H9 (cell line): ENCODE measurements at regions not wholly inside any gene's neighbourhood (a gene's known extent, or its start where the extent isn't known, plus 50 kb on each side); places are given as distances from the start of the nearest gene placed in this dataset.

Experiments
- DNase-seq: peaks from one replicate; pipeline ENCODE4 v3.0.0-alpha.2; 2017
- H2AFZ ChIP-seq: one replicate; pipeline ENCODE4 v1.6.1; 2013; ENCODE audit warnings: mild to moderate bottlenecking, low read length, control low read depth, moderate library complexity
- H2AK5ac ChIP-seq: 2 replicates; pipeline ENCODE4 v1.6.1; 2013; ENCODE audit warnings: low read length, control low read depth, mixed read lengths; ENCODE audit not compliant: insufficient read length
- H2BK120ac ChIP-seq: one replicate; pipeline ENCODE4 v1.6.1; 2013; ENCODE audit warnings: low read depth, mild to moderate bottlenecking, low read length, control low read depth, inconsistent platforms; ENCODE audit not compliant: poor library complexity, severe bottlenecking
- H2BK12ac ChIP-seq: 2 replicates; pipeline ENCODE4 v1.6.1; 2013; ENCODE audit warnings: low read length, control low read depth, mixed read lengths, low read depth; ENCODE audit not compliant: insufficient read length
- H2BK15ac ChIP-seq: 2 replicates; pipeline ENCODE4 v1.6.1; 2013; ENCODE audit warnings: low read depth, low read length, control low read depth
- H2BK20ac ChIP-seq: one replicate; pipeline ENCODE4 v1.6.1; 2013; ENCODE audit warnings: low read depth, mild to moderate bottlenecking, low read length, control low read depth, inconsistent platforms; ENCODE audit not compliant: poor library complexity, severe bottlenecking
- H2BK5ac ChIP-seq: 2 replicates; pipeline ENCODE4 v1.6.1; 2013; ENCODE audit warnings: low read length, control low read depth, mixed read lengths; ENCODE audit not compliant: insufficient read length
- H3K14ac ChIP-seq: 2 replicates; pipeline ENCODE4 v1.6.1; 2013; ENCODE audit warnings: low read length, control low read depth; ENCODE audit not compliant: insufficient read depth
- H3K18ac ChIP-seq: 2 replicates; pipeline ENCODE4 v1.6.1; 2013; ENCODE audit warnings: low read depth, mild to moderate bottlenecking, mixed read lengths, low read length, control low read depth; ENCODE audit not compliant: insufficient read length
- H3K23ac ChIP-seq: 2 replicates; pipeline ENCODE4 v1.6.1; 2013; ENCODE audit warnings: low read length, control low read depth, mixed read lengths, low read depth; ENCODE audit not compliant: insufficient read length
- H3K23me2 ChIP-seq: 2 replicates; pipeline ENCODE4 v1.6.1; 2013; ENCODE audit warnings: low read depth, mild to moderate bottlenecking, mixed read lengths, low read length, control low read depth; ENCODE audit not compliant: insufficient read length, poor library complexity, severe bottlenecking
- H3K27ac ChIP-seq: 2 replicates; pipeline ENCODE4 v1.5.1; 2013; ENCODE audit warnings: low read length, control low read depth, mixed read lengths, low read depth; ENCODE audit not compliant: insufficient read length
- H3K27me3 ChIP-seq: 2 replicates; pipeline ENCODE4 v1.6.1; 2013; ENCODE audit warnings: low read length, control low read depth, inconsistent platforms; ENCODE audit not compliant: insufficient read depth
- H3K4ac ChIP-seq: 2 replicates; pipeline ENCODE4 v1.6.1; 2013; ENCODE audit warnings: low read depth, mild to moderate bottlenecking, control low read depth, inconsistent platforms, low read length, moderate library complexity
- H3K4me1 ChIP-seq: 2 replicates; pipeline ENCODE4 v1.6.1; 2013; ENCODE audit warnings: low read length, control low read depth, inconsistent platforms; ENCODE audit not compliant: insufficient read depth
- H3K4me2 ChIP-seq: 2 replicates; pipeline ENCODE4 v1.6.1; 2013; ENCODE audit warnings: low read length, control low read depth, mixed read lengths; ENCODE audit not compliant: insufficient read length, insufficient read depth
- H3K56ac ChIP-seq: 2 replicates; pipeline ENCODE4 v1.6.1; 2013; ENCODE audit warnings: low read depth, mild to moderate bottlenecking, mixed read lengths, low read length, control low read depth; ENCODE audit not compliant: insufficient read length
- H3K79me1 ChIP-seq: 2 replicates; pipeline ENCODE4 v1.6.1; 2013; ENCODE audit warnings: low read depth, mild to moderate bottlenecking, moderate library complexity, low read length, control low read depth, inconsistent platforms; ENCODE audit not compliant: insufficient read depth, poor library complexity, severe bottlenecking
- H3K79me2 ChIP-seq: 2 replicates; pipeline ENCODE4 v1.6.1; 2013; ENCODE audit warnings: low read length, control low read depth, inconsistent platforms; ENCODE audit not compliant: insufficient read depth
- H3K9ac ChIP-seq: 2 replicates; pipeline ENCODE4 v1.6.1; 2013; ENCODE audit warnings: low read length, control low read depth, mixed read lengths; ENCODE audit not compliant: insufficient read length; ENCODE audit errors: extremely low read depth
- H3K9me3 ChIP-seq: one replicate; pipeline ENCODE4 v1.6.1; 2013; ENCODE audit warnings: low read depth, low read length, inconsistent platforms; ENCODE audit not compliant: control insufficient read depth
- H3T11ph ChIP-seq: one replicate; pipeline ENCODE4 v1.6.1; 2013; ENCODE audit warnings: mild to moderate bottlenecking, low read length, control low read depth, inconsistent platforms
- H4K20me1 ChIP-seq: one replicate; pipeline ENCODE4 v1.6.1; 2013; ENCODE audit not compliant: control insufficient read depth, insufficient read length, insufficient read depth
- H4K5ac ChIP-seq: 2 replicates; pipeline ENCODE4 v1.6.1; 2013; ENCODE audit warnings: low read depth, mild to moderate bottlenecking, mixed read lengths, low read length, control low read depth; ENCODE audit not compliant: insufficient read length
- H4K8ac ChIP-seq: replicated peaks from 2 replicates; pipeline ENCODE4 v1.6.1; 2013; ENCODE audit warnings: low read length, control low read depth, mixed read lengths, low read depth; ENCODE audit not compliant: insufficient read length
- H4K91ac ChIP-seq: 2 replicates; pipeline ENCODE4 v1.6.1; 2013; ENCODE audit warnings: low read depth, mild to moderate bottlenecking, moderate library complexity, mixed read lengths, low read length, control low read depth; ENCODE audit not compliant: insufficient read length
- H3K27ac Mint-ChIP-seq, 3 experiments: 2 replicates in 2 of 3; 3 replicates in 1 of 3; pipeline ENCODE4 v1.8.0; 2020 to 2021; ENCODE audit warnings: mixed read lengths in 3 of 3, mild to moderate bottlenecking in 1 of 3, moderate library complexity in 1 of 3
- H3K27me3 Mint-ChIP-seq: 2 replicates; pipeline ENCODE4 v1.8.0; 2021; ENCODE audit warnings: low read depth, mild to moderate bottlenecking, moderate library complexity, mixed read lengths
- H3K36me3 Mint-ChIP-seq, 3 experiments: 2 replicates in 2 of 3; 3 replicates in 1 of 3; pipeline ENCODE4 v1.8.0; 2020 to 2021; ENCODE audit warnings: low read depth in 3 of 3, mixed read lengths in 3 of 3; ENCODE audit not compliant: insufficient read depth in 1 of 3
- H3K4me1 Mint-ChIP-seq, 2 experiments: 2 replicates each; pipeline ENCODE4 v1.8.0; 2020; ENCODE audit warnings: mixed read lengths in 2 of 2
- H3K4me3 Mint-ChIP-seq, 2 experiments: 2 replicates in 1 of 2; 3 replicates in 1 of 2; pipeline ENCODE4 v1.8.0; 2020 to 2021; ENCODE audit warnings: mild to moderate bottlenecking in 2 of 2, mixed read lengths in 2 of 2, moderate library complexity in 1 of 2
- H3K9me3 Mint-ChIP-seq, 2 experiments: 2 replicates in 1 of 2; 3 replicates in 1 of 2; pipeline ENCODE4 v1.8.0; 2020; ENCODE audit warnings: mild to moderate bottlenecking in 2 of 2, mixed read lengths in 2 of 2, moderate library complexity in 1 of 2
- WGBS: extraction: QIAGEN DNeasy Blood & Tissue Kit; methylation state at CpG from one replicate; pipeline ENCODE4 v1.1.7; 2013; ENCODE audit warnings: missing lambda C conversion rate, low lambda C conversion rate, mixed read lengths; ENCODE audit not compliant: insufficient read length; ENCODE audit errors: extremely low coverage; 5-methylcytosine and 5-hydroxymethylcytosine counted together
- TF ChIP-seq, protein P1 (sequence below): fragments of 200-600 bp; sonication (generic); conservative IDR thresholded peaks from 3 replicates; pipeline ENCODE4 v1.8.0; 2021; ENCODE audit warnings: antibody characterized with exemption, mild to moderate bottlenecking

DNA sequence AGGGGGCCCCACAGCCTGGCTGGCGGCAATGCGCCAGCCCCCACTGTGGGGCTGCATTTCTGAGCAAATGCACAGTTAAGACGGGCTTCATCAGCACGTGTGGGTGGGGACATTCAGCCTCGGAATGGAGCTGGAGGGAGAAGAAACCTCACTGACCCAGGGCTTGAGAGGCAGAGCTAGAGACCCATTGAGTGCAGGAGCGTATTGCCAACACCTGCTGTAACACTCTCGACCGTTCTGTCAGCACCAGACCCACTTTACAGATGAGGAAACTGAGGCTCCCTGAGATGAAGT lies 200.9 kb upstream of the RAB6C start:
- Histone ChIP-seq H3K4ac (no peak overlapping the region), H3K9ac (no peak overlapping the region), H4K5ac (no peak overlapping the region), H3K18ac (no peak overlapping the region), H3K79me2 (no peaks in the 10 kb centered on the region), H3K56ac (no peak overlapping the region), H3K4me2 (no peak overlapping the region), H2BK20ac (no peak overlapping the region), H3K27ac (no peak overlapping the region), H3K79me1 (no peaks in the 10 kb centered on the region), H3T11ph (no peak overlapping the region), H3K4me1 (no peaks in the 10 kb centered on the region), H2AK5ac (no peak overlapping the region), H3K23ac (no peak overlapping the region), H2BK120ac (no peak overlapping the region), H2BK5ac (no peak overlapping the region), H2AFZ (no peak overlapping the region), H2BK15ac (no peak overlapping the region), H3K14ac (no peak overlapping the region), H4K91ac (no peak overlapping the region), H4K8ac (no peak overlapping the region), H2BK12ac (no peak overlapping the region), H4K20me1 (no peaks in the 10 kb centered on the region), H3K23me2 (no peaks in the 10 kb centered on the region), H3K9me3 (no peaks in the 10 kb centered on the region), H3K27me3 (no peaks in the 10 kb centered on the region)
- WGBS: no CpG with 5 or more reads among the region's 8 CpGs
- Mint-ChIP-seq H3K4me1 (peaks cover 15 to 18% of the 10 kb centered on the region in 2 experiments), H3K4me3 (no peak overlapping the region), H3K36me3 (no peaks in the 10 kb centered on the region), H3K27me3 (no peaks in the 10 kb centered on the region; the same call in 1 of the 2 replicates), H3K9me3 (no peaks in the 10 kb centered on the region), H3K27ac (no peak overlapping the region)
- TF ChIP-seq, protein P1, sequence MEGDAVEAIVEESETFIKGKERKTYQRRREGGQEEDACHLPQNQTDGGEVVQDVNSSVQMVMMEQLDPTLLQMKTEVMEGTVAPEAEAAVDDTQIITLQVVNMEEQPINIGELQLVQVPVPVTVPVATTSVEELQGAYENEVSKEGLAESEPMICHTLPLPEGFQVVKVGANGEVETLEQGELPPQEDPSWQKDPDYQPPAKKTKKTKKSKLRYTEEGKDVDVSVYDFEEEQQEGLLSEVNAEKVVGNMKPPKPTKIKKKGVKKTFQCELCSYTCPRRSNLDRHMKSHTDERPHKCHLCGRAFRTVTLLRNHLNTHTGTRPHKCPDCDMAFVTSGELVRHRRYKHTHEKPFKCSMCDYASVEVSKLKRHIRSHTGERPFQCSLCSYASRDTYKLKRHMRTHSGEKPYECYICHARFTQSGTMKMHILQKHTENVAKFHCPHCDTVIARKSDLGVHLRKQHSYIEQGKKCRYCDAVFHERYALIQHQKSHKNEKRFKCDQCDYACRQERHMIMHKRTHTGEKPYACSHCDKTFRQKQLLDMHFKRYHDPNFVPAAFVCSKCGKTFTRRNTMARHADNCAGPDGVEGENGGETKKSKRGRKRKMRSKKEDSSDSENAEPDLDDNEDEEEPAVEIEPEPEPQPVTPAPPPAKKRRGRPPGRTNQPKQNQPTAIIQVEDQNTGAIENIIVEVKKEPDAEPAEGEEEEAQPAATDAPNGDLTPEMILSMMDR: no peak
- peak; percentile 11 for DNase-seq
